Fibroblast of skin of left quadriceps (primary cell): ENCODE measurements at regions not wholly inside any gene's neighbourhood (a gene's known extent, or its start where the extent isn't known, plus 50 kb on each side); places are given as distances from the start of the nearest gene placed in this dataset.

Experiments used
- DNase-seq, 2 experiments: peaks; one replicate each; pipeline ENCODE4 v3.0.0-alpha.2; 2013; ENCODE audit warnings: low read depth in 2 of 2

GRCh38 chr15:101551696-101552591 is 62.4 kb upstream of the PCSK6 start:
- DNase-seq = no peak

DNA sequence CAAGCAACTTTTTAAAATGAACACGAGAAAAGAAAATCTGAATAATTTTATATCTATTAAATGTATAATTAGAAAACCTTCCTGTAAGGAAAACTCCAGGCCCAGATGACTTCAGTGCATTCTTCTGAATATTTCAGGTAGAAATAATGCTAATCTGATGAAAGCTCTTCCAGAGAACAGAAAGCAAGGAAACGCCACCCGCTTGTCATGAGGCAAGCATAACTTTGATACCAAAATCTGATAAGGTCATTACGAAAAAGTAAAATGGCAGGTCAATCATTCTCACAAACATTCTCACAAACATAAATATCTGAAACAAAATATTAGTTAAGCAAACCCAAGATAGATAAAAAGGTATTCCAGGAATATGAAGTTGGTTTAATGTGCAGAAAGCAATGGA is 60.6 kb upstream of the PCSK6 start:
- no peak for DNase-seq

GRCh38 chr15:101549647-101550046 is 60.1 kb upstream of the PCSK6 start:
- no peak for DNase-seq

DNA sequence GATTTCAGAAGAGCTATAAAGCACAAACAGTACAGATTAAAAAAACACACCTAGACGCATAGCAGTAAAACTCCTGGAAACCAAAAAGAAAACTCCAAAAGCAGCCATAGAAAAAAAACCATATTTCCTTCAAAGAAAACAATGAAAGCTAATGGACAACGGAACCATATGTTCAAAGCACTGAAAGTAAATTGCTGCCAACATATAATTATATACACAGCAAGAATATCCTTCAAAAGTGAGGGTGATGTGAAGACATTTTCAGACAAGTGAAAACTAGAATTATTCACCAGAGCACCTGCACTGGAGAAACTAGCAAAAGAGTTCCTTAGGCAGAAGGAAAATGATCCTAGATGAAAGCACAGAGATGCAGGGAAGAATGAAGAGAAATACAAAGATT is 58.2 kb upstream of the PCSK6 start:
- DNase-seq = no peak

DNA sequence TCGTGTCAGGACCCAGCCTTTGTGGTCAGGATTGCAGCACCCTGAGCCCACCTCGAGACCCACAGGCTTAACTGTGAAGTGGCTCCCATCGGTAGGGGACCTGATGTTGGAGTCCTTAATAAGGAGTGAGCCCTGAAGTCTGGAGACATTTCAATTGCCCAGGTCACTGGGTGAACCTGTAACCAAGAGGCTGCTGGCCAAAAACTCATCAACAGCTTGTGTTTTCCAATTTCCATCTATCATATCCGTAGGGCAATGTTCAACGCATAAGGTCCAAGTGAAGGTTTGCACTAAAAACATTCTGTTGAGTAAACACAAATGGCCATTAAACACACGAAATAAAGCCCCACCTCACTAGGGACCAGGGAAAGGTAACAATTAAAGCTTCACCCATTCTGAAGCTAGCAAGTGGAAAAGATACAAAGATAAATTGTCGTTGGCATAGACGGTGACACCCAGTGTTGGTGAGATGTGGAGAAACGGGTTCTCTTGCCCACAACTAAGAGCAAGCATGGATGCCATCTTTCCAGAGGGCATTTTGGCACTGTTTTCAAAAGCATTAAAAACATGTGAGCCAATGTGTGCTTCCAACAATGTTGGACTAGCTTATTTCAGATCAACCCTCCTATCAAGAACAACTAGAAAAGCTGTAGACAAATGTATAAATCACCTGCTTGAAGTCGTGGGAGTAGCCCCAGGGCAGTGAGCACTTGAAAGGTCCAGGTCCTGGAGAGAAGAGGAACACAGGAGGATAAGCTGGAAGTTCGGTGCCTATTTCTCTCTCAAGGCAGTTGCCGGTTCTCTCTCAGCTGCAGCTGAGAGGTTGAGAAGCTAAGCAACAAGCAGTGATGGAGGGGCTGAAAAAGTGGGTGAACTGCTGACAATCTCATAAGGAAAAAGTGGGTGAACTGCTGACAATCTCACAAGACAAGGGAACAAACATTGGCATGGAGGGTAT is 56.3 kb upstream of the PCSK6 start:
- DNase-seq = no peak

- no peak for DNase-seq
These were observed 55.1 kb upstream of the PCSK6 start for GRCh38 chr15:101544613-101544945.

DNA sequence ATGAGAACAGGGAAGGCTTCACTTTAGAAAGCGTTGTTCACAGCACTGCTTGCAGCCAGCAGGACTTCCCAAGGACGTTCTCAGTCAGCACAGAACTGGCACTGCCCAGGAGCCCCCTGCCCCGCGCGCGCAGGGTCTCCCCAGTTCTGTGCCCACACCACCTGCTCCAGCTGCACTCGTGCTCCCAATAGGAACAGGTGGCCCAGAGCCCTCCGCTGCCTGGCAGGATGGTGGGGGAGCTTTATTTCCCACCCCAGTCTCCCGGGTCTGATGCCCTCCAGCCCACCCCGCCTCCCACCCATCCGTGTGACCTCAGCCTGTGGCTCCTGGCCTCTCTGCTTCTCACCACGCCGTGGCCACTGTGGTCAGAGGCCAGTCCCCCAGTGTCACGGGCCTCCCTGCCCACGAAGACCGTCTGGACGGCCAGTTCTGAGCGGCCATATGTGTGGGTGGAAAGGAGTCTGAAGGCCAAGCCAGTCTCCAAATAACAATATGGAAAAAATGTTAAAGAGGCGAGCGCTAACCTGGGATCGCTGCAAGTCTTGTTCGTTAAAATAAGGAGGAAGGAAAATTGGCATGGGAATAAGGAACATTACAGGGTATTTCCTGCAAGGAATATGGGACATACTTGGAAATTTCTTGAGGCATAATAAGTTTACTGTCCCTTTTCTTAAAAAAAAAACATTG is 54.6 kb upstream of the PCSK6 start:
- no peak for DNase-seq

DNA sequence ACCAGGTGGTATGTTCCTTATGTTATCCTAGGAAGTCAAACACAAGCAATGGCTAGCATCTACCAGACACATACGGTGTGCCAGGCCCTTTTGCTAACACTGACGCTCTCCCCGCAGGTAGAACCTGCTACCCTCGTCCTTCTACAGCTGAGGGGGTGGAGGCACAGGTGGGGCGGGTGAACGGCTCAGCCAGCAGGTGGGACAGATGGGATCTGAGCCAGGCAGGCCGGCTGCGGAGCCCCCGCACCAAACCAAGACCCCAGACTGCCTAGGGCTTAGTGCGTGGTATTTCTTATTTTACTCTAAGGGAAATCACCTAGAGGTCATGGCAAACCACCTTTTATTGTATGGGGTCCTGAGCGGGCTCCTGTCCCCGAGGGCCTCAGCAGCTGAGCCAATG is 53.9 kb upstream of the PCSK6 start:
- DNase-seq = no peak

DNA sequence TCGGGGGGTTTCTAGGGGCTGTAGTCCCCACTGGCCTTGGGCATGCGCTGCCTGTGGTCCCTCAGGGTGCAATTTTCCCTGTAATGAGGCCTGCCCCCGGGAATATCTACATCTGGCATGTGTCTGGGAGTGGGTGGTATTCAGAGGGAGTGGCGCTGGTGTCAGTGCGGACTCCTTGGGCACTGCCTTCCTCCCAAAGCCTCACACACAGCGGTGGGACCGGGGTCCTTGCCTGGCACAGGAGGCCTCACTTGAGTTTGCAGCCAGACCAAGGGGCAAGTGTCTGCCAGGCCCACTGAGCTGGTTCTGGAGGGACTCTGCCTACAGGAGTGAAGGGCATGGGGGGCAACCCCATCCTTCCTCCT is 53.5 kb upstream of the PCSK6 start:
- DNase-seq = no peak

DNA sequence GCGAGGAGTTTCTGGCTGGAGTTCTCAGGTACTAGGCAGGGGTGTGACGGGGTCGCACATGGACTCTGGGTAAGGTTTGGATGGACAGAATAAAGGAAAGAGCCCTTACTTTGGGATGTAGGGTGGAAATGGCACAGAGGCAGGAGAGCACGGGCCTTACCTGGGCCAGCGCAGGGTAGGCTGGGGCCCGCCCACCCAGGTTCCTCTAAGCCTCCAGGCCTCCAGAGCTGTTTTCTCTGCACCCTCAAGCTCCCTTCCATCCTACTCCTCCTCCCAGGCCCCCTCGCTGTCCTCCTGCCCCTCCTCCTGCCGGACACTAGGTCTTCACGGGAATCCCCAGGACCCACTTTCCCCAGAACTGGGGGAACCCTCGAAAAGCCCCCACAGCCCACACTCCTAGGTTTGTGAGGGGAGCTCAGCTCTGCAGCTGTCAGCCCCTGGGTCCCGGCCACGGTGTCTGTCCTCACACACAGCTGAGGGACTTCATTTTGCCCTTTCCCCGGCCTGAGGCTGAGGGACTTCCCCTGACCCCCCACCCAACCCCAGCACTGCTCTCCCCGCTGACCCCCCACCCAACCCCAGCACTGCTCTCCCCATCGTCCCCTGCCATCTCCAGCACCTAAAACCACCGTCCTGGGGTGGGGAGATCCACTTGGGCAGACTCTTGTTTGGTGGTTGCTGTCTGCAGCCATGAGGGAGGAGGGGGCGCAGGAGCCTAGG is 53.0 kb upstream of the PCSK6 start:
- no peak for DNase-seq

GRCh38 chr15:101541501-101542292 is 52.2 kb upstream of the PCSK6 start:
- no peak for DNase-seq

DNA sequence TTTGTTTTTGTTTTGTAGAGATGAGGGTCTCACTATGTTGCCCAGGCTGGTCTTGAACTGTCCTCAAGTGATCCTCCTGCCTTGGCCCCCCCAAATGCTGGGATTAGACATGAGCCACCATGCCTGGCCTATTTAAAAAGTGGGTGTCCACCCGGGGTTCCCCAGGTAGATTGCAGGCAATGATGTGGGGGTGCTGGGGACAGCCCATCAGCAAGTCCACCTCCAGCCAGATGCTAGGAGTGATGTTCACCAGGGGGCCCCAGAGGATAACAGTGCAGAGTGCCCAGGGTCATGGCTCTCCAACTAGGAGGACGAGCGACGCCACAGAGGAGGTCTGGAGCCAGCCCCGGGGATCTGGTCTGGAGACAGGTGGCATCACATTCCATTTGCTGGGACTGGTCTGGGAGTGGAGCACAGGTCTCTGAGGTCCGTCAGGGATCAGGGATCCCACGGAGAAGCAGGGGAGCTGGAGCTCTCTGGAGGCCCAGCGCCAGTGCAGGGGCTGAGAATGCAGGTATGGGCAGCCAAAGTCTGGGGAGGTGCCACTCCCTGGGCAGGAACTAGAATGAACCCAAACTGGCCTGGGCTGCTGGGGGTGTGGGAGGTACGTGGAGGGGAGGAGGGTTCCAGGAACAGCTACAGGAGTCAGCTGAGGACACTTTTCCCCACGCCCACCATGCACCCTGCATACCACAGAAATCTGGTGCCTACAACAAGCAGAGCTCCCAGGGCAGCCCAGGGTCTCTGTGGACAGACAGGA is 51.2 kb upstream of the PCSK6 start:
- no peak for DNase-seq

GRCh38 chr15:101539930-101540329 is 50.4 kb upstream of the PCSK6 start:
- DNase-seq = no peak

GRCh38 chr15:101539492-101539891 is 50.0 kb upstream of the PCSK6 start:
- no peak for DNase-seq
